ENCODE measurements at regions not wholly inside any gene's neighbourhood (a gene's known extent, or its start where the extent isn't known, plus 50 kb on each side); places are given as distances from the start of the nearest gene placed in this dataset.
"Not testable (repeated sequence)": the region's sequence is repeated elsewhere in the genome, so short reads cannot be mapped to it uniquely, and the experiment has no call there.

GRCh38 chr16:88151859-88152843 is 200.9 kb downstream of the BANP start:
- H3K36me3 ChIP-seq (ENCODE audit: insufficient read depth, low read length, poor library complexity, severe bottlenecking); H3K4me3 ChIP-seq (ENCODE audit: low read depth, low read length, poor library complexity, severe bottlenecking); BruUV-seq (replicated peaks); H3K9me3 ChIP-seq (ENCODE audit: low read depth, low read length, poor library complexity, severe bottlenecking); H3K27me3 ChIP-seq (replicated peaks; ENCODE audit: insufficient read depth, low read depth, low read length, poor library complexity); H3K4me1 ChIP-seq (ENCODE audit: insufficient read depth, low read length, poor library complexity, severe bottlenecking); POLR2A ChIA-PET (ENCODE audit: low non-redundant PET); DNase-seq (ENCODE audit: low spot score); H3K27ac ChIP-seq (ENCODE audit: low read depth, low read length, poor library complexity, severe bottlenecking); CTCF ChIA-PET; intact Hi-C loops (cut with micrococcal nuclease; ENCODE audit: unreplicated experiment): not testable (repeated sequence)

- BruUV-seq (replicated peaks); POLR2A ChIA-PET (ENCODE audit: low non-redundant PET): not testable (repeated sequence)
Measured at GRCh38 chr16:88152879-88153278, 201.6 kb downstream of the BANP start.

GRCh38 chr16:88153516-88153915 is 202.3 kb downstream of the BANP start:
- H3K4me3 ChIP-seq (ENCODE audit: low read depth, low read length, poor library complexity, severe bottlenecking); H3K27ac ChIP-seq (ENCODE audit: low read depth, low read length, poor library complexity, severe bottlenecking); H3K4me1 ChIP-seq (ENCODE audit: insufficient read depth, low read length, poor library complexity, severe bottlenecking); POLR2A ChIA-PET (ENCODE audit: low non-redundant PET); DNase-seq (ENCODE audit: low spot score); intact Hi-C loops (cut with micrococcal nuclease; ENCODE audit: unreplicated experiment); H3K27me3 ChIP-seq (replicated peaks; ENCODE audit: insufficient read depth, low read depth, low read length, poor library complexity); BruUV-seq (replicated peaks); H3K9me3 ChIP-seq (ENCODE audit: low read depth, low read length, poor library complexity, severe bottlenecking); CTCF ChIA-PET; H3K36me3 ChIP-seq (ENCODE audit: insufficient read depth, low read length, poor library complexity, severe bottlenecking): not testable (repeated sequence)

More at GRCh38 chr16:88152879-88153278, 201.6 kb downstream of the BANP start:
- H3K4me3 ChIP-seq (ENCODE audit: low read depth, low read length, poor library complexity, severe bottlenecking); H3K4me1 ChIP-seq (ENCODE audit: insufficient read depth, low read length, poor library complexity, severe bottlenecking); H3K27ac ChIP-seq (ENCODE audit: low read depth, low read length, poor library complexity, severe bottlenecking); CTCF ChIA-PET; DNase-seq (ENCODE audit: low spot score); H3K36me3 ChIP-seq (ENCODE audit: insufficient read depth, low read length, poor library complexity, severe bottlenecking); H3K27me3 ChIP-seq (replicated peaks; ENCODE audit: insufficient read depth, low read depth, low read length, poor library complexity); intact Hi-C loops (cut with micrococcal nuclease; ENCODE audit: unreplicated experiment); H3K9me3 ChIP-seq (ENCODE audit: low read depth, low read length, poor library complexity, severe bottlenecking): not testable (repeated sequence)

DNA sequence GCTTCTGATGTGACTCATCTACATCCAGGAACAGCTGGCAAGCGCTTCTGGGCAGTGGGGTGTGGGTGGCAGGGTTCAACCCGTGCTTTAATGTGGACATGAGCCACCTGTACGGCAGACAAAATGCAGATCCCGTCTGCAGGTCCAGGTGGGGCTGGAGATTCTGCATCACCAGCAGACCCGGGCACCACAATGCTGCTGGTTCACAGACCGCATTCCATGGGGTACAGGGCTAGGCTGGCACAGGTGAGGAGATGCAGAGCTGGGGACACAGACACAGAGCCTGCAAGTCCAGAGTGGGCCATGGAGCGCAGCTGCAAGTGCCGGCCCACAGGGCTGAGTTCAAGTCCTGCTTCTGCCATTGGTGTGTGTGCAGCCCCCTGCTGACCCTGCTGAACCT is 203.7 kb downstream of the BANP start:
- CTCF ChIA-PET; H3K36me3 ChIP-seq (ENCODE audit: insufficient read depth, low read length, poor library complexity, severe bottlenecking); H3K9me3 ChIP-seq (ENCODE audit: low read depth, low read length, poor library complexity, severe bottlenecking); intact Hi-C loops (cut with micrococcal nuclease; ENCODE audit: unreplicated experiment); POLR2A ChIA-PET (ENCODE audit: low non-redundant PET); H3K4me1 ChIP-seq (ENCODE audit: insufficient read depth, low read length, poor library complexity, severe bottlenecking); BruUV-seq (replicated peaks); H3K4me3 ChIP-seq (ENCODE audit: low read depth, low read length, poor library complexity, severe bottlenecking); H3K27ac ChIP-seq (ENCODE audit: low read depth, low read length, poor library complexity, severe bottlenecking); DNase-seq (ENCODE audit: low spot score); H3K27me3 ChIP-seq (replicated peaks; ENCODE audit: insufficient read depth, low read depth, low read length, poor library complexity): not testable (repeated sequence)

DNA sequence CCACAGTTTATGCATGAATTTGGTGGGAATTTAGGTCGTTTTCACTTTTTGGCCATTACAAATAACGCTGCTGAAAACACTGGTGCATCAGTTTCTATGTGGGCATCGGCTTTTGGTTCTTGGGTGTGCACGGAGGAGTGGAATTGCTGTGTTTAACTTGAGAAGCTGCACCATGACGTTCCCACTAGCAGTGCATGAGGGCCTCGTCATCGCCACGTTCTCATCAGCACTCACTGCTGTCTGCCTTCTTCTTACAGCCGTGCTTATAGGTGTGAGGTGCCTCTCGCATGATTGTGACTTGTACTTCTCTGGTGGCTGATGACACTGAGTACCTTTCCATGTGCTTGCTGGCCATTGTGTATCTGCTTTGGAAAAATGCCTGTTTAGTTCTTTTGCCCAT is 204.4 kb downstream of the BANP start:
- H3K4me3 ChIP-seq (ENCODE audit: low read depth, low read length, poor library complexity, severe bottlenecking); DNase-seq (ENCODE audit: low spot score); POLR2A ChIA-PET (ENCODE audit: low non-redundant PET); H3K27ac ChIP-seq (ENCODE audit: low read depth, low read length, poor library complexity, severe bottlenecking); intact Hi-C loops (cut with micrococcal nuclease; ENCODE audit: unreplicated experiment); BruUV-seq (replicated peaks); CTCF ChIA-PET; H3K9me3 ChIP-seq (ENCODE audit: low read depth, low read length, poor library complexity, severe bottlenecking); H3K4me1 ChIP-seq (ENCODE audit: insufficient read depth, low read length, poor library complexity, severe bottlenecking); H3K36me3 ChIP-seq (ENCODE audit: insufficient read depth, low read length, poor library complexity, severe bottlenecking); H3K27me3 ChIP-seq (replicated peaks; ENCODE audit: insufficient read depth, low read depth, low read length, poor library complexity): not testable (repeated sequence)

- H3K36me3 ChIP-seq (ENCODE audit: insufficient read depth, low read length, poor library complexity, severe bottlenecking); H3K27ac ChIP-seq (ENCODE audit: low read depth, low read length, poor library complexity, severe bottlenecking); intact Hi-C loops (cut with micrococcal nuclease; ENCODE audit: unreplicated experiment); H3K4me3 ChIP-seq (ENCODE audit: low read depth, low read length, poor library complexity, severe bottlenecking); H3K9me3 ChIP-seq (ENCODE audit: low read depth, low read length, poor library complexity, severe bottlenecking); CTCF ChIA-PET; H3K27me3 ChIP-seq (replicated peaks; ENCODE audit: insufficient read depth, low read depth, low read length, poor library complexity); BruUV-seq (replicated peaks); POLR2A ChIA-PET (ENCODE audit: low non-redundant PET); DNase-seq (ENCODE audit: low spot score); H3K4me1 ChIP-seq (ENCODE audit: insufficient read depth, low read length, poor library complexity, severe bottlenecking): not testable (repeated sequence)
Measured at GRCh38 chr16:88156640-88157283, 205.5 kb downstream of the BANP start.

DNA sequence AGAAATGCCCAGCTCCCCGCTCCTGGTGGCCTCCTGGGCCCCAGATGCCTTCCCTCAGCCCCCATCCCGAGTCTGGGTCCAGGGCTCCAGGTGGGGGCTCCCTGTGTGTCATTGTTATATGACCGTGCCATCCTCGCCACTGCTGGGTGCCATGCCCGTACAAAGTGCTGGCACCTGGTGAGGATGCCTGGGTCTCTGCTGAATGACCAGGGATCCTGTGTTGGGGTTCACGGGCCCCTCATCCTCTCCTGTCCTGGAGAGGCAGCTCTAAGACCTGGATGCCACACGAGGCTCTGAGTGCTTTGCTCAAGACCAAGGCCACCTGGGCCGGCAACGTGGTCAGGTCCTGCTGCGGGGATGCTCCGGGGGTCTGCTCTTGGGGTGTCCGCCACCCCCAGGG is 206.5 kb downstream of the BANP start:
- BruUV-seq (replicated peaks), result not testable (repeated sequence)

More for the DNA sequence above, 206.5 kb downstream of the BANP start:
- POLR2A ChIA-PET (ENCODE audit: low non-redundant PET); H3K4me1 ChIP-seq (ENCODE audit: insufficient read depth, low read length, poor library complexity, severe bottlenecking); H3K27ac ChIP-seq (ENCODE audit: low read depth, low read length, poor library complexity, severe bottlenecking); H3K27me3 ChIP-seq (replicated peaks; ENCODE audit: insufficient read depth, low read depth, low read length, poor library complexity); DNase-seq (ENCODE audit: low spot score); H3K4me3 ChIP-seq (ENCODE audit: low read depth, low read length, poor library complexity, severe bottlenecking); H3K9me3 ChIP-seq (ENCODE audit: low read depth, low read length, poor library complexity, severe bottlenecking); H3K36me3 ChIP-seq (ENCODE audit: insufficient read depth, low read length, poor library complexity, severe bottlenecking); intact Hi-C loops (cut with micrococcal nuclease; ENCODE audit: unreplicated experiment); CTCF ChIA-PET: not testable (repeated sequence)

All from A673 (cell line).